ENCODE measurements at regions not wholly inside any gene's neighbourhood (a gene's known extent, or its start where the extent isn't known, plus 50 kb on each side); places are given as distances from the start of the nearest gene placed in this dataset.
"Not testable (repeated sequence)": the region's sequence is repeated elsewhere in the genome, so short reads cannot be mapped to it uniquely, and the experiment has no call there.

DNA sequence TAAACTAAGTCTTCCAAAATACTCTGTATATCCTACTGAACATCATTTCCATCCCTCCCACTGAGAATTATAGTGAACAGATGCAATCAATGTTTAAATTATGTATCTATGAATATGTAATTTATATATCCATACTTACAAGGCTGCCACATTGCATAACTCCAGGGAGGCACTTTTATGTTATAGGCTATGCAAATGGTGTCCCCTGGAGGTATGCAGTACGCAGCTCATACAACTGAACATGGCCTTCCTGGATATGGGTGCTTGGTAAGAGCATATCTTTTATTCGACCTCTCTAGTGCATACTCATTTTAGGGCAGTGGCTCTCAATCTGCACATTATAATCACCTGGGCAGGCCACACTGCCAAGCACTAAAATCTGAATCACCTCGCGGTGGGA, 127.3 kb downstream of the BANF2 start:
- Histone ChIP-seq H3K27me3 (ENCODE audit: control insufficient read depth in 2 of 2, insufficient read depth in 2 of 2, low read length in 2 of 2) (no peaks in the 10 kb centered on the region), H3K4me1 (ENCODE audit: control insufficient read depth in 2 of 2, insufficient read depth in 2 of 2, low read length in 2 of 2) (peaks cover 22 to 38% of the 10 kb centered on the region in 2 donors), H3K9me3 (ENCODE audit: control insufficient read depth in 2 of 2, low read length in 2 of 2) (no peaks in the 10 kb centered on the region), H3K27ac (ENCODE audit: low read depth in 2 of 2, low read length in 2 of 2) (no peak overlapping the region), H3K9ac (ENCODE audit: low read depth in 1 of 2, low read length in 2 of 2) (no peak overlapping the region), H3K4me3 (ENCODE audit: low read length in 2 of 2) (no peak overlapping the region), H3K36me3 (ENCODE audit: control insufficient read depth in 2 of 2, insufficient read depth in 2 of 2, low read length in 2 of 2) (no peaks in the 10 kb centered on the region)

- Histone ChIP-seq H3K9ac (ENCODE audit: low read depth in 1 of 2, low read length in 2 of 2) (no peak overlapping the region), H3K27ac (ENCODE audit: low read depth in 2 of 2, low read length in 2 of 2) (peak overlapping the region; percentile 1 to 38), H3K4me3 (ENCODE audit: low read length in 2 of 2) (no peak overlapping the region), H3K27me3 (ENCODE audit: control insufficient read depth in 2 of 2, insufficient read depth in 2 of 2, low read length in 2 of 2) (no peaks in the 10 kb centered on the region), H3K9me3 (ENCODE audit: control insufficient read depth in 2 of 2, low read length in 2 of 2) (no peaks in the 10 kb centered on the region), H3K4me1 (ENCODE audit: control insufficient read depth in 2 of 2, insufficient read depth in 2 of 2, low read length in 2 of 2) (peaks cover 26 to 46% of the 10 kb centered on the region in 2 donors), H3K36me3 (ENCODE audit: control insufficient read depth in 2 of 2, insufficient read depth in 2 of 2, low read length in 2 of 2) (no peaks in the 10 kb centered on the region)
Measured at GRCh38 chr20:17825960-17826843, 126.4 kb downstream of the BANF2 start.

- Histone ChIP-seq H3K36me3 (ENCODE audit: control insufficient read depth in 2 of 2, insufficient read depth in 2 of 2, low read length in 2 of 2) (no peaks in the 10 kb centered on the region), H3K27me3 (ENCODE audit: control insufficient read depth in 2 of 2, insufficient read depth in 2 of 2, low read length in 2 of 2) (no peaks in the 10 kb centered on the region), H3K4me3 (ENCODE audit: low read length in 2 of 2) (no peak overlapping the region), H3K9me3 (ENCODE audit: control insufficient read depth in 2 of 2, low read length in 2 of 2) (no peaks in the 10 kb centered on the region), H3K4me1 (ENCODE audit: control insufficient read depth in 2 of 2, insufficient read depth in 2 of 2, low read length in 2 of 2) (peaks cover 26 to 46% of the 10 kb centered on the region in 2 donors), H3K9ac (ENCODE audit: low read depth in 1 of 2, low read length in 2 of 2) (no peak overlapping the region), H3K27ac (ENCODE audit: low read depth in 2 of 2, low read length in 2 of 2) (peak overlapping the region; percentile 1 to 38)
Measured at GRCh38 chr20:17825252-17825959, 125.6 kb downstream of the BANF2 start.

DNA sequence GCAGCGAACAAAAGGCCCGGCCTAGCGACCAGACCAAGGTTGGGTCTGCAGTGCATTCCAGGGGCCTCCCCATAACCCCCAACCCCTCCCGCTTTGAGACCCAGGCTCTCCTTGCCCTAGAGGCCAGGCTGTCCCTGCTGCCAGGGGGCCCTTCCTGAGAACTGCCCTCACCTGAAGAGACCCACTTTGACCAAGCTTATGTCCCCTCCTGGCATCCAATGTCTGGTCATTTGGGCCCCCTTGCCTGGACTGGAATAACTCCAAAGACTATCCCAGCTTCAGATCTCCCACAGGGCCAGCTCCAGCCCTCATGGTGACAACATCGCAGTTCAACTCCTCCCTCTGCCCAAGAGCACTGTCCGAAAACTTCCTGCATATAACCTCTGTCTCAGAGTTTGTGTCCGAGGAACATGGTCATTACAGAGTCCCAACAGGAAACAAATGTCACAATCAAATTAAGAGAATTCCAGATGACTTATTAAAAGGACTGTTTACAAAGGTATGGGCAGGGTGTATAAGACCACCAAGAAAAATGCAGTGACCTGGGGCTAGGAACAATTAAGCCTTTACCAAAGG, 125.0 kb downstream of the BANF2 start:
- Histone ChIP-seq H3K4me1 (ENCODE audit: control insufficient read depth in 2 of 2, insufficient read depth in 2 of 2, low read length in 2 of 2) (peaks cover 28 to 48% of the 10 kb centered on the region in 2 donors), H3K9ac (ENCODE audit: low read depth in 1 of 2, low read length in 2 of 2) (no peak overlapping the region), H3K36me3 (ENCODE audit: control insufficient read depth in 2 of 2, insufficient read depth in 2 of 2, low read length in 2 of 2) (no peaks in the 10 kb centered on the region), H3K27me3 (ENCODE audit: control insufficient read depth in 2 of 2, insufficient read depth in 2 of 2, low read length in 2 of 2) (no peaks in the 10 kb centered on the region), H3K27ac (ENCODE audit: low read depth in 2 of 2, low read length in 2 of 2) (peak overlapping the region; percentile 38 to 88), H3K9me3 (ENCODE audit: control insufficient read depth in 2 of 2, low read length in 2 of 2) (no peaks in the 10 kb centered on the region), H3K4me3 (ENCODE audit: low read length in 2 of 2) (no peak overlapping the region)

DNA sequence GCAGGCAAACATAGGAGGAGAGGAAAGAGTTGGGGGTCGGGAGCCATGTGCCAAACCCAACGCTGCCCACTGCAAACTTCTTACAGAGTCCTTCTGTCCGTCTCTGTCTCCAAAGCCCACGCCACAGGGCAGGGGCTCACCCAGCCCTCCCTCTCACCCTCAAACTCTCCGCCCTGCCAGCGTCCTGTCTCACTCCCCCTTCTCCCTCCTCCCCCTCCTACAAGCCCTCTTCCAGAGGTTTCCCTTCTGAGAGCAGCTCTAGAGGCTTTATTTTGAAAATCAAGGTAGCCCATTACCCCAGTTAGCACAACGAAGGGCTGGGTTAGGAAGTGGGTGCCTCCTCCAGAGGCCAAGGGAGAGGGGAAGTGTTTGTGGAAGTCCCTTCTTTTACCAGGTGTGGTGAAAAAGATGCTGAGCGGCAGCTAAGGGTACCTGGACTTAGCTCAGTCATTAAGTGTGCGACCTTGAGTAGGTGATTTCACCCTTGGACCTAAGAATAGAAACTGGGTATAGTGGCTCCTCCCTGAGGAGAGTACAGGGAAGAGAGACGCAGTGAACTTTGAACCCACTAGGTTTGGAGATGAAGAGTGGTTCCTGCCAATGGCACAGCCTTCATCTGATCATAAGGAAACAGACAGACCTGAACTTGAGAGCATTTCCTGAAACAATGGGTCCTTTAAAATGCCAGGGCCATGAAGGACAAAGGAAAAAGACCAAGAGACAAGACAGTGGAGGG, 123.8 kb downstream of the BANF2 start:
- H3K36me3 ChIP-seq (ENCODE audit: control insufficient read depth in 2 of 2, insufficient read depth in 2 of 2, low read length in 2 of 2) = no peaks in the 10 kb centered on the region
- peak overlapping the region in 1 of 2 donors; percentile 34 for H3K9ac ChIP-seq (ENCODE audit: low read depth in 1 of 2, low read length in 2 of 2)
- peaks cover 29 to 48% of the 10 kb centered on the region in 2 donors for H3K4me1 ChIP-seq (ENCODE audit: control insufficient read depth in 2 of 2, insufficient read depth in 2 of 2, low read length in 2 of 2)
- no peaks in the 10 kb centered on the region for H3K27me3 ChIP-seq (ENCODE audit: control insufficient read depth in 2 of 2, insufficient read depth in 2 of 2, low read length in 2 of 2)
- peaks cover 0 to 4% of the 10 kb centered on the region in 2 donors for H3K9me3 ChIP-seq (ENCODE audit: control insufficient read depth in 2 of 2, low read length in 2 of 2)
- no peak overlapping the region for H3K4me3 ChIP-seq (ENCODE audit: low read length in 2 of 2)
- H3K27ac ChIP-seq (ENCODE audit: low read depth in 2 of 2, low read length in 2 of 2) = peak overlapping the region; percentile 85 to 88

- peaks cover 29 to 46% of the 10 kb centered on the region in 2 donors for H3K4me1 ChIP-seq (ENCODE audit: control insufficient read depth in 2 of 2, insufficient read depth in 2 of 2, low read length in 2 of 2)
- no peaks in the 10 kb centered on the region for H3K36me3 ChIP-seq (ENCODE audit: control insufficient read depth in 2 of 2, insufficient read depth in 2 of 2, low read length in 2 of 2)
- H3K27me3 ChIP-seq (ENCODE audit: control insufficient read depth in 2 of 2, insufficient read depth in 2 of 2, low read length in 2 of 2) = no peaks in the 10 kb centered on the region
- H3K27ac ChIP-seq (ENCODE audit: low read depth in 2 of 2, low read length in 2 of 2) = peak overlapping the region; percentile 85 to 88
- peak overlapping the region; percentile 52 to 64 for H3K9ac ChIP-seq (ENCODE audit: low read depth in 1 of 2, low read length in 2 of 2)
- peaks cover 0 to 4% of the 10 kb centered on the region in 2 donors for H3K9me3 ChIP-seq (ENCODE audit: control insufficient read depth in 2 of 2, low read length in 2 of 2)
- H3K4me3 ChIP-seq (ENCODE audit: low read length in 2 of 2) = no peak overlapping the region
Measured at GRCh38 chr20:17822540-17823408, 123.0 kb downstream of the BANF2 start.

DNA sequence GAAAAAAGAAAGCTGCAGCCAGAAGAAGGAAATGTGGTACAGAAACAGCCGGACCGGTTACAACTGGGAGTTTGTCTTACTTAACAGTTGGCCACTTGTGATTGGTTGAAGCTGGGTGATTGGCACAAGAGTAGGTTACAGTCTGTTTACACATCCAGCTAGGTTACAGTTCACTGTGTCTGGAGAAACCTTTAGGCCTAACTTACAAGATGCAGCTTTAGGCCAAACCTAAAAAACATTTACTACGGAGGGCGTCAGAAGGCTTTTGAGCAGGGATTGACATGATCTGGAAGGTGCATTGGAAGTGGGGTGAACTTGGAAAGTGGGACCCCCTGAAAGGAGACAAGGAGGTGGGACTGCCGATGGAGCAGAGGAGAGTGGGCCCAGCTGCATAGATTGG, 122.3 kb downstream of the BANF2 start:
- Histone ChIP-seq H3K27me3 (ENCODE audit: control insufficient read depth in 2 of 2, insufficient read depth in 2 of 2, low read length in 2 of 2) (no peaks in the 10 kb centered on the region), H3K27ac (ENCODE audit: low read depth in 2 of 2, low read length in 2 of 2) (peak overlapping the region; percentile 85 to 88), H3K9ac (ENCODE audit: low read depth in 1 of 2, low read length in 2 of 2) (peak overlapping the region; percentile 52 to 64), H3K9me3 (ENCODE audit: control insufficient read depth in 2 of 2, low read length in 2 of 2) (peaks cover 0 to 4% of the 10 kb centered on the region in 2 donors), H3K36me3 (ENCODE audit: control insufficient read depth in 2 of 2, insufficient read depth in 2 of 2, low read length in 2 of 2) (no peaks in the 10 kb centered on the region), H3K4me1 (ENCODE audit: control insufficient read depth in 2 of 2, insufficient read depth in 2 of 2, low read length in 2 of 2) (peaks cover 29 to 38% of the 10 kb centered on the region in 2 donors), H3K4me3 (ENCODE audit: low read length in 2 of 2) (no peak overlapping the region)

GRCh38 chr20:17821606-17822005, 121.8 kb downstream of the BANF2 start:
- peak overlapping the region; percentile 85 to 88 for H3K27ac ChIP-seq (ENCODE audit: low read depth in 2 of 2, low read length in 2 of 2)
- H3K4me1 ChIP-seq (ENCODE audit: control insufficient read depth in 2 of 2, insufficient read depth in 2 of 2, low read length in 2 of 2) = peaks cover 29 to 38% of the 10 kb centered on the region in 2 donors
- H3K9ac ChIP-seq (ENCODE audit: low read depth in 1 of 2, low read length in 2 of 2) = peak overlapping the region in 1 of 2 donors; percentile 64
- H3K27me3 ChIP-seq (ENCODE audit: control insufficient read depth in 2 of 2, insufficient read depth in 2 of 2, low read length in 2 of 2); H3K36me3 ChIP-seq (ENCODE audit: control insufficient read depth in 2 of 2, insufficient read depth in 2 of 2, low read length in 2 of 2); H3K9me3 ChIP-seq (ENCODE audit: control insufficient read depth in 2 of 2, low read length in 2 of 2); H3K4me3 ChIP-seq (ENCODE audit: low read length in 2 of 2): not testable (repeated sequence)

Data from mucosa of rectum (tissue), 2 donors.